ENCODE measurements at regions not wholly inside any gene's neighbourhood (a gene's known extent, or its start where the extent isn't known, plus 50 kb on each side); places are given as distances from the start of the nearest gene placed in this dataset.

- no peak for DNase-seq (ENCODE audit: low read depth)
- H3K4me3 ChIP-seq (ENCODE audit: low read depth, low read length) = no peak overlapping the region
- no peak for TF ChIP-seq CTCF (IDR thresholded peaks at IDR 0.05; ENCODE audit: low read depth, low read length, missing control alignments)
These were observed 298.2 kb downstream of the DYSF start for GRCh38 chr2:71751590-71751989.

DNA sequence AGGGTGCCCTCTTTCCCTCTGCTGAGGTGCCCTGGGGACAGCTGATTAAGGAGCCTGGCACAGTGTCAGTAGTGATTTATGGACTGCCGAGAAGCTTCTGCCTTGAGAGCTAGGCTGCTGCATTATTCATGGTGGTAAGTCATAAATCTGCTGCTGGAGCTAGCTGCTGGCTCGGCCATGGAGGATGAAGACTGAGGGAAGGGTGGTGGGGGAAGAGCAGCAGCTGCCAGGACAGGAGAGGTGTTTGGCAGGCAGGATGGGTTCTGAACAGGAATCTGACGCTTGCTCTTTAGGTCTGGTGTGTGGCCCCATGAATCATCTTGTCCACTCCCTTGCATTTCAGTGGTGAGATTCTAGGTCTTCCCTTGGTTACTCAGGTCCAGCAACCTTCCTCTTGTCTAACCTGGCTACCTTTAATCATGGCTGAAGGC lies 296.3 kb downstream of the DYSF start:
- DNase-seq (ENCODE audit: low read depth) = no peak
- TF ChIP-seq CTCF (IDR thresholded peaks at IDR 0.05; ENCODE audit: low read depth, low read length, missing control alignments) = no peak

DNA sequence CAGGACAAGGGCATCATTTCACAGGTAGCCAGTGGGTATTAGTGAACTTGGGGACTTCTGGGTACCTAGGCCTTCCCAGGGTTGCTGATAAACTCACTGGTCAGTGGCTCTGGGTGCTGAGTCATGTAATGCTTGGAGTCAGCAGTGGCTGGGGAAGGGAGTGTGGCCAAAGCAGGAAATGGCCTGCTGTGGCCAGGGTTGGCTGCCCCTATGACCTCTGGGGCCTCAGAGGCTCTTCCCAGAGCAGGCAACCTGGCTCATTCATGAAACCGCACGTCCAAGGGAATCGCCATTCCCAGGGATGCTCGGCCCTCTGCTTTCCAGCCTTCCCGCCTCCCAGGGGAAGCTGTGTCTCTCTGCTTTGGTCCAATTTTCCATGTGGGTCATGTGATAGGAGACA lies 294.9 kb downstream of the DYSF start:
- DNase-seq (ENCODE audit: low read depth) = no peak
- no peak overlapping the region for H3K4me3 ChIP-seq (ENCODE audit: low read depth, low read length)
- no peak for TF ChIP-seq CTCF (IDR thresholded peaks at IDR 0.05; ENCODE audit: low read depth, low read length, missing control alignments)

More for the DNA sequence above, 296.3 kb downstream of the DYSF start:
- no peak overlapping the region for H3K4me3 ChIP-seq (ENCODE audit: low read depth, low read length)

GRCh38 chr2:71747559-71747958 lies 294.2 kb downstream of the DYSF start:
- no peak overlapping the region for H3K4me3 ChIP-seq (ENCODE audit: low read depth, low read length)
- no peak for TF ChIP-seq CTCF (IDR thresholded peaks at IDR 0.05; ENCODE audit: low read depth, low read length, missing control alignments)
- no peak for DNase-seq (ENCODE audit: low read depth)

GRCh38 chr2:71746946-71747501 lies 293.7 kb downstream of the DYSF start:
- no peak for DNase-seq (ENCODE audit: low read depth)
- TF ChIP-seq CTCF (IDR thresholded peaks at IDR 0.05; ENCODE audit: low read depth, low read length, missing control alignments) = no peak

GRCh38 chr2:71744781-71745180 lies 291.4 kb downstream of the DYSF start:
- DNase-seq (ENCODE audit: low read depth) = no peak
- TF ChIP-seq CTCF (IDR thresholded peaks at IDR 0.05; ENCODE audit: low read depth, low read length, missing control alignments) = no peak
- no peak overlapping the region for H3K4me3 ChIP-seq (ENCODE audit: low read depth, low read length)

More at GRCh38 chr2:71746946-71747501, 293.7 kb downstream of the DYSF start:
- H3K4me3 ChIP-seq (ENCODE audit: low read depth, low read length) = no peak overlapping the region

GRCh38 chr2:71743995-71744675 lies 290.8 kb downstream of the DYSF start:
- DNase-seq (ENCODE audit: low read depth) = no peak
- H3K4me3 ChIP-seq (ENCODE audit: low read depth, low read length) = no peak overlapping the region
- no peak for TF ChIP-seq CTCF (IDR thresholded peaks at IDR 0.05; ENCODE audit: low read depth, low read length, missing control alignments)
